ENCODE measurements at regions not wholly inside any gene's neighbourhood (a gene's known extent, or its start where the extent isn't known, plus 50 kb on each side); places are given as distances from the start of the nearest gene placed in this dataset.

DNA sequence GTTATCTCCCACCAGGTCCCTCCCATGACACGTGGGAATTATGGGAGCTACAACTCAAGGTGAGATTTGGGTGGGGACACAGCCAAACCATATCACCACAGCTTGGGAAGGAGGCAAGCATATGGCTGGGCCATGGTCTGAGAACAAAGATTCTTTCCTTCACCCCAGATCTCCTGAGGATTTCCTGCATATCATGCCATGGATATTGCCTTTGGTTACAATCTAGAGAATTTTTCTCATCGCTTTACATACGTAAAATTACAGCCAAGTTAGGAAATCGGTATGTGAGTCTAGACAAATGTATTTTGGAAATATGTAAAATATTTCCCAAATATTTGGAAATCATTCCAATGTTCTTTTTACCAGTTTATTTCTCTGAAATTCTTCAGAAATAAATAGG, 398.3 kb downstream of the RFC3 start:
- TF ChIP-seq POLR2AphosphoS5 (IDR thresholded peaks at IDR 0.05) (no peak), EP300 (IDR thresholded peaks at IDR 0.05) (no peak), POLR2A (IDR thresholded peaks at IDR 0.05) (no peak)
- TF ChIP-seq, protein P1, sequence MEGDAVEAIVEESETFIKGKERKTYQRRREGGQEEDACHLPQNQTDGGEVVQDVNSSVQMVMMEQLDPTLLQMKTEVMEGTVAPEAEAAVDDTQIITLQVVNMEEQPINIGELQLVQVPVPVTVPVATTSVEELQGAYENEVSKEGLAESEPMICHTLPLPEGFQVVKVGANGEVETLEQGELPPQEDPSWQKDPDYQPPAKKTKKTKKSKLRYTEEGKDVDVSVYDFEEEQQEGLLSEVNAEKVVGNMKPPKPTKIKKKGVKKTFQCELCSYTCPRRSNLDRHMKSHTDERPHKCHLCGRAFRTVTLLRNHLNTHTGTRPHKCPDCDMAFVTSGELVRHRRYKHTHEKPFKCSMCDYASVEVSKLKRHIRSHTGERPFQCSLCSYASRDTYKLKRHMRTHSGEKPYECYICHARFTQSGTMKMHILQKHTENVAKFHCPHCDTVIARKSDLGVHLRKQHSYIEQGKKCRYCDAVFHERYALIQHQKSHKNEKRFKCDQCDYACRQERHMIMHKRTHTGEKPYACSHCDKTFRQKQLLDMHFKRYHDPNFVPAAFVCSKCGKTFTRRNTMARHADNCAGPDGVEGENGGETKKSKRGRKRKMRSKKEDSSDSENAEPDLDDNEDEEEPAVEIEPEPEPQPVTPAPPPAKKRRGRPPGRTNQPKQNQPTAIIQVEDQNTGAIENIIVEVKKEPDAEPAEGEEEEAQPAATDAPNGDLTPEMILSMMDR (IDR thresholded peaks at IDR 0.05): no peak

Data from gastroesophageal sphincter (tissue), 3 donors.